SKM-1 (cell line): ENCODE measurements at regions not wholly inside any gene's neighbourhood (a gene's known extent, or its start where the extent isn't known, plus 50 kb on each side); places are given as distances from the start of the nearest gene placed in this dataset.
A peak's percentile ranks its signal among the peaks of the same experiment; 100 is the strongest.

ENCODE experiments used
- DNase-seq: peaks from one replicate; lab custom pipeline; 2025; ENCODE audit not compliant: unreplicated experiment; lab: John Stamatoyannopoulos, UW

- DNase-seq = no peak
Measured at GRCh38 chr2:191738003-191738402, 60.1 kb downstream of the NABP1 start.

- DNase-seq = no peak
Measured at GRCh38 chr2:191738667-191739066, 60.7 kb downstream of the NABP1 start.

- no peak for DNase-seq
Measured at GRCh38 chr2:191739194-191739593, 61.3 kb downstream of the NABP1 start.

GRCh38 chr2:191740016-191740419 is 62.1 kb downstream of the NABP1 start:
- no peak for DNase-seq

GRCh38 chr2:191740759-191741158 is 62.8 kb downstream of the NABP1 start:
- DNase-seq = no peak

GRCh38 chr2:191746346-191747169 is 68.6 kb downstream of the NABP1 start:
- DNase-seq = no peak

- no peak for DNase-seq
Measured at GRCh38 chr2:191747170-191747530, 69.2 kb downstream of the NABP1 start.

GRCh38 chr2:191748059-191748461 is 70.1 kb downstream of the NABP1 start:
- no peak for DNase-seq

- no peak for DNase-seq
Measured at GRCh38 chr2:191748528-191749180, 70.7 kb downstream of the NABP1 start.

- no peak for DNase-seq
Measured at GRCh38 chr2:191749181-191749540, 71.2 kb downstream of the NABP1 start.

GRCh38 chr2:191754103-191754502 is 76.2 kb downstream of the NABP1 start:
- DNase-seq = no peak

- DNase-seq = no peak
Measured at GRCh38 chr2:191756761-191757160, 78.8 kb downstream of the NABP1 start.

- no peak for DNase-seq
Measured at GRCh38 chr2:191757208-191757607, 79.3 kb downstream of the NABP1 start.

GRCh38 chr2:191758518-191759507 is 80.9 kb downstream of the NABP1 start:
- DNase-seq = peak; percentile 82

- no peak for DNase-seq
Measured at GRCh38 chr2:191759680-191760079, 81.7 kb downstream of the NABP1 start.

- no peak for DNase-seq
Measured at GRCh38 chr2:191760655-191761262, 82.8 kb downstream of the NABP1 start.

- DNase-seq = no peak
Measured at GRCh38 chr2:191773136-191773535, 73.8 kb downstream of the CAVIN2 start.

- no peak for DNase-seq
Measured at GRCh38 chr2:191777351-191777750, 69.5 kb downstream of the CAVIN2 start.

- DNase-seq = no peak
Measured at GRCh38 chr2:191778041-191778440, 68.8 kb downstream of the CAVIN2 start.

GRCh38 chr2:191782351-191782750 is 64.5 kb downstream of the CAVIN2 start:
- no peak for DNase-seq

GRCh38 chr2:191783416-191783815 is 63.5 kb downstream of the CAVIN2 start:
- no peak for DNase-seq
